ENCODE measurements at regions not wholly inside any gene's neighbourhood (a gene's known extent, or its start where the extent isn't known, plus 50 kb on each side); places are given as distances from the start of the nearest gene placed in this dataset. TPM values are rescaled to one million over a fixed set of nuclear protein-coding genes. Genes with fewer than 3 reads are reported as not detected.

Small RNA genes in the stretch of these regions (small RNA-seq; reads per million reads assigned to genes)
- gene CKS1BP2 (not detected), gene RNU6-908P (not detected)
